ENCODE measurements at regions not wholly inside any gene's neighbourhood (a gene's known extent, or its start where the extent isn't known, plus 50 kb on each side); places are given as distances from the start of the nearest gene placed in this dataset.
"Not testable (repeated sequence)": the region's sequence is repeated elsewhere in the genome, so short reads cannot be mapped to it uniquely, and the experiment has no call there.

- H3K27ac Mint-ChIP-seq, result no peak overlapping the region
- no peaks in the 10 kb centered on the region for H3K4me1 Mint-ChIP-seq
- TF ChIP-seq, protein P1, sequence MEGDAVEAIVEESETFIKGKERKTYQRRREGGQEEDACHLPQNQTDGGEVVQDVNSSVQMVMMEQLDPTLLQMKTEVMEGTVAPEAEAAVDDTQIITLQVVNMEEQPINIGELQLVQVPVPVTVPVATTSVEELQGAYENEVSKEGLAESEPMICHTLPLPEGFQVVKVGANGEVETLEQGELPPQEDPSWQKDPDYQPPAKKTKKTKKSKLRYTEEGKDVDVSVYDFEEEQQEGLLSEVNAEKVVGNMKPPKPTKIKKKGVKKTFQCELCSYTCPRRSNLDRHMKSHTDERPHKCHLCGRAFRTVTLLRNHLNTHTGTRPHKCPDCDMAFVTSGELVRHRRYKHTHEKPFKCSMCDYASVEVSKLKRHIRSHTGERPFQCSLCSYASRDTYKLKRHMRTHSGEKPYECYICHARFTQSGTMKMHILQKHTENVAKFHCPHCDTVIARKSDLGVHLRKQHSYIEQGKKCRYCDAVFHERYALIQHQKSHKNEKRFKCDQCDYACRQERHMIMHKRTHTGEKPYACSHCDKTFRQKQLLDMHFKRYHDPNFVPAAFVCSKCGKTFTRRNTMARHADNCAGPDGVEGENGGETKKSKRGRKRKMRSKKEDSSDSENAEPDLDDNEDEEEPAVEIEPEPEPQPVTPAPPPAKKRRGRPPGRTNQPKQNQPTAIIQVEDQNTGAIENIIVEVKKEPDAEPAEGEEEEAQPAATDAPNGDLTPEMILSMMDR (IDR thresholded peaks at IDR 0.05), result no peak
- no peak for DNase-seq
- H3K4me3 Mint-ChIP-seq, result no peak overlapping the region
- no peak overlapping the region for H3K9ac ChIP-seq (ENCODE audit: insufficient read depth, low read length, poor library complexity, severe bottlenecking)
- no peak overlapping the region for H3K4me3 ChIP-seq (replicated peaks in 1 of 3; ENCODE audit: low read depth in 2 of 3, low read length in 3 of 3)
- H3K4me2 ChIP-seq (replicated peaks; ENCODE audit: extremely low read depth, low read length, poor library complexity, severe bottlenecking), result no peak overlapping the region
- H3K4me1 ChIP-seq (ENCODE audit: control insufficient read depth in 1 of 2, insufficient read depth in 2 of 2, low read length in 2 of 2), result no peaks in the 10 kb centered on the region
- H3K27ac ChIP-seq (ENCODE audit: low read depth in 1 of 2, low read length in 2 of 2), result no peak overlapping the region
- no peak overlapping the region for H2AFZ ChIP-seq (ENCODE audit: insufficient read depth, low read depth, low read length, poor library complexity, severe bottlenecking)
- WGBS (ENCODE audit: insufficient coverage), result no CpG with 5 or more reads among the region's 6 CpGs
- peaks cover 0 to 2% of the 10 kb centered on the region in 2 donors for H3K27me3 ChIP-seq (ENCODE audit: control insufficient read depth in 2 of 2, insufficient read depth in 2 of 2, low read length in 2 of 2)
- intact Hi-C loops (cut with micrococcal nuclease), result no loop called here
- no peaks in the 10 kb centered on the region for H3K9me3 Mint-ChIP-seq
- no peaks in the 10 kb centered on the region for H3K36me3 ChIP-seq (replicated peaks in 1 of 2; ENCODE audit: control insufficient read depth in 1 of 2, insufficient read depth in 2 of 2, low read length in 2 of 2)
- H4K20me1 ChIP-seq (ENCODE audit: insufficient read depth, low read length), result no peaks in the 10 kb centered on the region
- no peaks in the 10 kb centered on the region for H3K9me3 ChIP-seq (replicated peaks in 1 of 2; ENCODE audit: control insufficient read depth in 1 of 2, insufficient read depth in 1 of 2, low read length in 2 of 2)
- no peaks in the 10 kb centered on the region for H3K36me3 Mint-ChIP-seq
- peaks cover 0 to 3% (median 2%) of the 10 kb centered on the region in 3 donors for H3K27me3 Mint-ChIP-seq (ENCODE audit: low read depth in 3 of 3)
- no peaks in the 10 kb centered on the region for H3K79me2 ChIP-seq (ENCODE audit: insufficient read depth, low read length)
Measured at GRCh38 chrX:30144971-30145731, 70.2 kb upstream of the MAGEB2 start.

DNA sequence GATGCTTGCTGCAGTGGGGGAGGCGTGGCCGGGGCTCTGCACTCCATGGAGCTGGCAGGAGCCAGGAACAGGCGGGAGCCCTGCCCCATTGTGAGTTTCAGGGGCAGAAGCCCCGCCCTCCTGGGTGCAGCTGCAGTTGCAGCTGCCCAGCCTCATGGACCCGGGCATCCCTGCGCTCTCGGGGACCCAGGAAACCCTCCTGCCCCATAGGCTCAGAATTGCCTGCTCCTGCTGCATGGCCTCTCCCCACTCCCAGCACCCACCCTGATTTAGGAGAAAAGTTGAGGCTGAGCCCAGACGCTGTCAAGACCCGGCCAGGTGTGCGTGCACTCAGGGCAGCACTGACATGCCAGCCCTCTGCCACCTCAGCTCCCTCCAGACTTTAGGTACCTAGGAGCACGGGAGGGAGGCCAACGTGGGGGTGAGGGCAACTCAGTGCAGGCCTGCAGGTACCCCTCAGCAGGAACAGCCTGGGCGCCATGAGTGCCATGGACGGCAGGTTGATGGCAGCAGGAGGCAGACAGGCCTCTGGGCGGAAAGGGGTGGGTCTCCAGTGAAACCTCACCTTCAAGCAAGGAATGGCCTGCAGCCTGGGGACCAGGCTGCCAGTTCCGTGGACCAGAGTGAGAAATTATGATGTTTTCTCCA, 67.2 kb upstream of the MAGEB2 start:
- no peak overlapping the region for H3K27ac ChIP-seq (ENCODE audit: low read depth in 1 of 2, low read length in 2 of 2)
- no peaks in the 10 kb centered on the region for H3K9me3 ChIP-seq (replicated peaks in 1 of 2; ENCODE audit: control insufficient read depth in 1 of 2, insufficient read depth in 1 of 2, low read length in 2 of 2)
- intact Hi-C loops (cut with micrococcal nuclease), result no loop called here
- Mint-ChIP-seq H3K36me3 (no peaks in the 10 kb centered on the region), H3K4me3 (no peak overlapping the region), H3K4me1 (no peaks in the 10 kb centered on the region), H3K27me3 (ENCODE audit: low read depth in 3 of 3) (peaks cover 0 to 9% (median 3%) of the 10 kb centered on the region in 3 donors), H3K27ac (no peak overlapping the region), H3K9me3 (no peaks in the 10 kb centered on the region)
- no peak overlapping the region for H2AFZ ChIP-seq (ENCODE audit: insufficient read depth, low read depth, low read length, poor library complexity, severe bottlenecking)
- H3K79me2 ChIP-seq (ENCODE audit: insufficient read depth, low read length), result no peaks in the 10 kb centered on the region
- no peak for DNase-seq
- no peaks in the 10 kb centered on the region for H3K36me3 ChIP-seq (replicated peaks in 1 of 2; ENCODE audit: control insufficient read depth in 1 of 2, insufficient read depth in 2 of 2, low read length in 2 of 2)
- TF ChIP-seq, protein P1 (IDR thresholded peaks at IDR 0.05), result no peak
- no peaks in the 10 kb centered on the region for H4K20me1 ChIP-seq (ENCODE audit: insufficient read depth, low read length)
- no peaks in the 10 kb centered on the region for H3K4me1 ChIP-seq (ENCODE audit: control insufficient read depth in 1 of 2, insufficient read depth in 2 of 2, low read length in 2 of 2)
- H3K4me3 ChIP-seq (replicated peaks in 1 of 3; ENCODE audit: low read depth in 2 of 3, low read length in 3 of 3), result no peak overlapping the region
- H3K9ac ChIP-seq (ENCODE audit: insufficient read depth, low read length, poor library complexity, severe bottlenecking), result no peak overlapping the region
- 98% methylated on average over 7 of the region's 16 CpGs for WGBS (ENCODE audit: insufficient coverage)
- peaks cover 0 to 2% of the 10 kb centered on the region in 2 donors for H3K27me3 ChIP-seq (ENCODE audit: control insufficient read depth in 2 of 2, insufficient read depth in 2 of 2, low read length in 2 of 2)
- H3K4me2 ChIP-seq (replicated peaks; ENCODE audit: extremely low read depth, low read length, poor library complexity, severe bottlenecking), result no peak overlapping the region

GRCh38 chrX:30149206-30149605, 66.2 kb upstream of the MAGEB2 start:
- intact Hi-C loops (cut with micrococcal nuclease); H3K4me1 ChIP-seq (ENCODE audit: control insufficient read depth in 1 of 2, insufficient read depth in 2 of 2, low read length in 2 of 2); H3K36me3 ChIP-seq (replicated peaks in 1 of 2; ENCODE audit: control insufficient read depth in 1 of 2, insufficient read depth in 2 of 2, low read length in 2 of 2); H3K4me3 ChIP-seq (replicated peaks in 1 of 3; ENCODE audit: low read depth in 2 of 3, low read length in 3 of 3); H3K79me2 ChIP-seq (ENCODE audit: insufficient read depth, low read length); H4K20me1 ChIP-seq (ENCODE audit: insufficient read depth, low read length); H3K27ac ChIP-seq (ENCODE audit: low read depth in 1 of 2, low read length in 2 of 2); H3K9me3 Mint-ChIP-seq; DNase-seq; H3K4me1 Mint-ChIP-seq; H3K4me2 ChIP-seq (replicated peaks; ENCODE audit: extremely low read depth, low read length, poor library complexity, severe bottlenecking); H3K9ac ChIP-seq (ENCODE audit: insufficient read depth, low read length, poor library complexity, severe bottlenecking); H3K9me3 ChIP-seq (replicated peaks in 1 of 2; ENCODE audit: control insufficient read depth in 1 of 2, insufficient read depth in 1 of 2, low read length in 2 of 2); H3K36me3 Mint-ChIP-seq; H3K27me3 ChIP-seq (ENCODE audit: control insufficient read depth in 2 of 2, insufficient read depth in 2 of 2, low read length in 2 of 2); H2AFZ ChIP-seq (ENCODE audit: insufficient read depth, low read depth, low read length, poor library complexity, severe bottlenecking); H3K4me3 Mint-ChIP-seq; H3K27me3 Mint-ChIP-seq (ENCODE audit: low read depth in 3 of 3); H3K27ac Mint-ChIP-seq: not testable (repeated sequence)
- 60% methylated on average over 1 of the region's 6 CpGs for WGBS (ENCODE audit: insufficient coverage)
